SK-N-SH (cell line): ENCODE measurements at regions not wholly inside any gene's neighbourhood (a gene's known extent, or its start where the extent isn't known, plus 50 kb on each side); places are given as distances from the start of the nearest gene placed in this dataset.
"Not testable (repeated sequence)": the region's sequence is repeated elsewhere in the genome, so short reads cannot be mapped to it uniquely, and the experiment has no call there.

Experiments used
- CTCF ChIA-PET: fragments of 300-600, 350-600 bp; formaldehyde crosslinking; extraction: SDS; loops from one replicate; lab custom pipeline; 2021; lab: Yijun Ruan, JAX
- POLR2A ChIA-PET: fragments of 350-600 bp; sonication (Branson Sonifier 250); formaldehyde crosslinking; extraction: SDS; loops from one replicate; lab custom pipeline; 2020; ENCODE audit warnings: antibody characterized with exemption, inconsistent platforms; lab: Yijun Ruan, JAX
- DNase-seq: peaks from one replicate; pipeline ENCODE4 v3.0.0; 2012
- H2AFZ ChIP-seq: fragments of 200-600 bp; sonication (generic); 2 replicates; pipeline ENCODE4 v1.8.1; 2016; ENCODE audit warnings: antibody characterized with exemption, mild to moderate bottlenecking, low read depth
- H3F3A ChIP-seq: fragments of 200-600 bp; sonication (generic); replicated peaks from 2 replicates; pipeline ENCODE3; 2016; ENCODE audit warnings: antibody characterized with exemption, mild to moderate bottlenecking; ENCODE audit not compliant: insufficient read depth
- H3K27ac ChIP-seq, 2 experiments: fragments of 200-500 bp in 1 of 2; fragments of 200-600 bp in 1 of 2; sonication (Bioruptor generic) in 1 of 2; sonication (generic), shearing (Covaris generic) in 1 of 2; 2 replicates each; pipeline versions ENCODE4 v1.5.1 to v1.6.1; 2014 to 2016; ENCODE audit warnings: low read depth in 2 of 2, inconsistent platforms in 1 of 2, low read length in 1 of 2, mild to moderate bottlenecking in 1 of 2, mixed read lengths in 1 of 2
- H3K27me3 ChIP-seq: fragments of 200-600 bp; sonication (generic), shearing (Covaris generic); 2 replicates; pipeline ENCODE4 v1.6.1; 2016; ENCODE audit warnings: mixed run types; ENCODE audit not compliant: insufficient read depth
- H3K36me3 ChIP-seq, 2 experiments: fragments of 200-500 bp in 1 of 2; fragments of 200-600 bp in 1 of 2; sonication (Bioruptor generic) in 1 of 2; sonication (generic) in 1 of 2; replicated peaks in 1 of 2; 2 replicates each; pipeline versions ENCODE3 to v1.5.1; 2014 to 2016; ENCODE audit warnings: low read length in 1 of 2, mild to moderate bottlenecking in 1 of 2; ENCODE audit not compliant: insufficient read depth in 2 of 2, control insufficient read depth in 1 of 2
- H3K4me1 ChIP-seq, 2 experiments: fragments of 200-500 bp in 1 of 2; fragments of 200-600 bp in 1 of 2; sonication (Bioruptor generic) in 1 of 2; sonication (generic), shearing (Covaris generic) in 1 of 2; 2 replicates each; pipeline versions ENCODE4 v1.5.1 to v1.6.1; 2014 to 2016; ENCODE audit warnings: low read depth in 1 of 2, low read length in 1 of 2, mixed run types in 1 of 2; ENCODE audit not compliant: insufficient read depth in 2 of 2, control insufficient read depth in 1 of 2
- H3K4me2 ChIP-seq: fragments of 200-600 bp; sonication (generic), shearing (Covaris generic); 2 replicates; pipeline ENCODE4 v1.6.1; 2017; ENCODE audit warnings: mixed run types
- H3K4me3 ChIP-seq, 2 experiments: fragments of 200-500 bp in 1 of 2; fragments of 200-600 bp in 1 of 2; sonication (Bioruptor generic) in 1 of 2; sonication (generic), shearing (Covaris generic) in 1 of 2; 2 replicates each; pipeline versions ENCODE4 v1.5.1 to v1.8.1; 2014 to 2016; ENCODE audit warnings: low read depth in 2 of 2, inconsistent platforms in 1 of 2, low read length in 1 of 2, mild to moderate bottlenecking in 1 of 2, mixed read lengths in 1 of 2, moderate library complexity in 1 of 2
- H3K79me2 ChIP-seq: fragments of 200-600 bp; sonication (generic); 2 replicates; pipeline ENCODE4 v1.8.1; 2017; ENCODE audit warnings: mild to moderate bottlenecking; ENCODE audit not compliant: insufficient read depth
- H3K9ac ChIP-seq: fragments of 200-600 bp; sonication (generic); 2 replicates; pipeline ENCODE4 v1.6.1; 2017; ENCODE audit warnings: mixed run types
- H3K9me2 ChIP-seq: fragments of 200-600 bp; sonication (generic); 2 replicates; pipeline ENCODE4 v1.6.1; 2017; ENCODE audit warnings: mixed run types
- H3K9me3 ChIP-seq: fragments of 200-600 bp; sonication (generic); 2 replicates; pipeline ENCODE4 v1.6.1; 2017; ENCODE audit warnings: mixed run types, mild to moderate bottlenecking, moderate library complexity
- H4K20me1 ChIP-seq: fragments of 200-600 bp; sonication (generic); 2 replicates; pipeline ENCODE4 v1.6.1; 2017; ENCODE audit warnings: mild to moderate bottlenecking, mixed run types; ENCODE audit not compliant: insufficient read depth
- CHD2 ChIP-seq: fragments of 150-350 bp; IDR thresholded peaks from 2 replicates; pipeline ENCODE4 v1.6.1; 2018; ENCODE audit warnings: low read length; ENCODE audit not compliant: partially characterized antibody
- EZH2phosphoT487 ChIP-seq: fragments of 200-600 bp; sonication (generic); IDR thresholded peaks from 2 replicates; pipeline ENCODE4 v1.6.1; 2017; ENCODE audit warnings: low read depth, mixed run types, mild to moderate bottlenecking, antibody characterized with exemption, moderate library complexity, borderline replicate concordance
- FOSL2 ChIP-seq: IDR thresholded peaks from 2 replicates; pipeline ENCODE4 v1.4.0; 2012; ENCODE audit warnings: low read depth, mild to moderate bottlenecking, moderate library complexity, borderline replicate concordance
- FOXM1 ChIP-seq: IDR thresholded peaks from 2 replicates; pipeline ENCODE4 v1.4.0; 2012; ENCODE audit warnings: low read depth, mild to moderate bottlenecking
- GATA2 ChIP-seq: sonication (generic); formaldehyde crosslinking; IDR thresholded peaks from 2 replicates; pipeline ENCODE4 v1.5.0; 2020; ENCODE audit warnings: mild to moderate bottlenecking, missing genetic modification reagents
- MAX ChIP-seq: IDR thresholded peaks from 2 replicates; pipeline ENCODE4 v1.4.0; 2012; ENCODE audit warnings: low read depth
- NFIC ChIP-seq: IDR thresholded peaks from 2 replicates; pipeline ENCODE4 v1.4.0; 2012; ENCODE audit warnings: borderline replicate concordance
- PBX3 ChIP-seq: IDR thresholded peaks from 2 replicates; pipeline ENCODE4; 2012
- POLR2AphosphoS5 ChIP-seq: IDR thresholded peaks from 2 replicates; pipeline ENCODE4 v1.6.1; 2012; ENCODE audit warnings: low read depth, low read length
- RFX5 ChIP-seq: IDR thresholded peaks from 2 replicates; pipeline ENCODE4 v1.6.1; 2012; ENCODE audit warnings: mild to moderate bottlenecking, improper control_type of control experiment, low read length
- RXRA ChIP-seq: IDR thresholded peaks from 2 replicates; pipeline ENCODE4 v1.4.0; 2012; ENCODE audit warnings: low read depth, mild to moderate bottlenecking, borderline replicate concordance
- SIN3A ChIP-seq: IDR thresholded peaks from 2 replicates; pipeline ENCODE4 v1.6.1; 2012; ENCODE audit warnings: low read depth, mild to moderate bottlenecking, low read length, moderate library complexity, borderline replicate concordance
- SMC3 ChIP-seq: IDR thresholded peaks from 2 replicates; pipeline ENCODE4 v1.6.1; 2012; ENCODE audit warnings: low read depth, low read length, improper control_type of control experiment
- TCF12 ChIP-seq: IDR thresholded peaks from 2 replicates; pipeline ENCODE4 v1.4.0; 2012
- TEAD4 ChIP-seq: IDR thresholded peaks from 2 replicates; pipeline ENCODE4 v1.4.0; 2012; ENCODE audit warnings: mild to moderate bottlenecking, borderline replicate concordance; ENCODE audit not compliant: insufficient read depth
- USF2 ChIP-seq: fragments of 150-350 bp; IDR thresholded peaks from 2 replicates; pipeline ENCODE4 v1.6.1; 2017; ENCODE audit warnings: antibody characterized with exemption, low read length, low read depth, borderline replicate concordance
- YY1 ChIP-seq: IDR thresholded peaks from 2 replicates; pipeline ENCODE4 v1.4.0; 2012; ENCODE audit warnings: low read depth, mild to moderate bottlenecking
- WGBS: methylation state at CpG from one replicate; pipeline ENCODE4 v1.1.6; 2017; ENCODE audit warnings: low lambda C conversion rate; 5-methylcytosine and 5-hydroxymethylcytosine counted together
- TF ChIP-seq, protein P1 (sequence below): IDR thresholded peaks from 2 replicates; pipeline ENCODE4 v1.4.0; 2012; ENCODE audit warnings: low read depth, borderline replicate concordance

GRCh38 chr9:29176786-29177185 lies 1603.5 kb upstream of the C9orf72 start:
- H3K9ac ChIP-seq = no peak overlapping the region
- H3K36me3 ChIP-seq = peaks cover 0 to 7% of the 10 kb centered on the region in 2 experiments
- H3K4me1 ChIP-seq = peaks cover 3 to 16% of the 10 kb centered on the region in 2 experiments; a peak in 3 of 4 replicates
- peaks cover 5% of the 10 kb centered on the region for H3F3A ChIP-seq
- H3K9me2 ChIP-seq = no peaks in the 10 kb centered on the region
- no peak overlapping the region for H3K4me2 ChIP-seq
- H4K20me1 ChIP-seq = peaks cover 23% of the 10 kb centered on the region
- no peaks in the 10 kb centered on the region for H3K9me3 ChIP-seq
- DNase-seq = no peak
- 70% methylated on average over 2 of the region's 2 CpGs for WGBS
- H3K79me2 ChIP-seq = peaks cover 89% of the 10 kb centered on the region
- no peak overlapping the region for H3K4me3 ChIP-seq
- no peak for TF ChIP-seq RFX5
- TF ChIP-seq EZH2phosphoT487 = no peak
- no peak for TF ChIP-seq MAX
- TF ChIP-seq, protein P1, sequence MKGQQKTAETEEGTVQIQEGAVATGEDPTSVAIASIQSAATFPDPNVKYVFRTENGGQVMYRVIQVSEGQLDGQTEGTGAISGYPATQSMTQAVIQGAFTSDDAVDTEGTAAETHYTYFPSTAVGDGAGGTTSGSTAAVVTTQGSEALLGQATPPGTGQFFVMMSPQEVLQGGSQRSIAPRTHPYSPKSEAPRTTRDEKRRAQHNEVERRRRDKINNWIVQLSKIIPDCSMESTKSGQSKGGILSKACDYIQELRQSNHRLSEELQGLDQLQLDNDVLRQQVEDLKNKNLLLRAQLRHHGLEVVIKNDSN = no peak
- TF ChIP-seq GATA2 (CRISPR knock-in tag) = no peak
- no peak for TF ChIP-seq USF2
- TF ChIP-seq YY1 = no peak
- TF ChIP-seq, all 33 proteins: peak for 0
- Histone ChIP-seq H3K27me3 (no peaks in the 10 kb centered on the region), H3K27ac (no peak overlapping the region), H2AFZ (no peak overlapping the region)
- ChIA-PET CTCF (interaction anchor here (0.6 kb wide), 1 partner anchor 313 kb away, joined by 3 read pairs; no protein-coding TSS in a partner anchor), POLR2A (no interaction called here)

DNA sequence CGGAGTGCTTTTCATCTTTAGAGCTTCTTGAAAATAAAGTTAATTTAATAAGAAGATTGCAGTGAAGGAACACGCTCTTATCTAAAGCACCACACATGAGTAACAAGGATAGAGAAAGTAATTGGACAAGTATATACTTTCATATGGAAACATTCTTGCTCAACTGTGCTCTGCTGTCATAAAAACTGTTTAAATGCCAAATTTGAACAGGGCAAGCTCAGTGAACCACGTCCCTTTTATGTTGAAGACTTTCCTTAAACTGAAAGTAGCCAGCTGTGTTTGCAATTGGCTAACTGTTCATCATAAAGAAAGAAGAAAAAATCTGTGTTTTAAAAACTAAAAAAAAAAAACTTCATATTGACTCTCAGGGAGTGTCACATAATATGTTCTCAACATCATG lies 1610.7 kb upstream of the C9orf72 start:
- Histone ChIP-seq H3K27me3 (no peaks in the 10 kb centered on the region), H3K27ac (no peak overlapping the region), H3K79me2 (peaks cover 85% of the 10 kb centered on the region), H3K9me3 (no peaks in the 10 kb centered on the region)
- CTCF ChIA-PET = no interaction called here
- TF ChIP-seq SIN3A (no peak), PBX3 (no peak), RFX5 (no peak), RXRA (no peak), YY1 (no peak), FOSL2 (no peak), NFIC (no peak), TCF12 (no peak), TEAD4 (no peak), EZH2phosphoT487 (no peak), FOXM1 (no peak), CHD2 (no peak), POLR2AphosphoS5 (no peak), SMC3 (no peak)
- TF ChIP-seq, all 33 proteins: peak for 0
- H2AFZ ChIP-seq = no peak overlapping the region
- no peak overlapping the region for H3K4me2 ChIP-seq
- H3F3A ChIP-seq = peaks cover 16% of the 10 kb centered on the region
- no peak overlapping the region for H3K9ac ChIP-seq
- no peaks in the 10 kb centered on the region for H3K9me2 ChIP-seq
- H4K20me1 ChIP-seq = peaks cover 56% of the 10 kb centered on the region
- DNase-seq = no peak
- POLR2A ChIA-PET = no interaction called here
- WGBS = 81% methylated on average over 3 of the region's 3 CpGs
- H3K4me3 ChIP-seq = no peak overlapping the region
- H3K36me3 ChIP-seq = peaks cover 0 to 8% of the 10 kb centered on the region in 2 experiments
- H3K4me1 ChIP-seq = peaks cover 0 to 10% of the 10 kb centered on the region in 2 experiments; a peak in 1 of 4 replicates

GRCh38 chr9:29188771-29189170 lies 1615.5 kb upstream of the C9orf72 start:
- Histone ChIP-seq H3F3A (peaks cover 23% of the 10 kb centered on the region), H3K36me3 (peaks cover 0 to 15% of the 10 kb centered on the region in 2 experiments), H4K20me1 (peaks cover 43% of the 10 kb centered on the region), H3K79me2 (peaks cover 71% of the 10 kb centered on the region)
- H3K9ac ChIP-seq, H3K4me2 ChIP-seq, CTCF ChIA-PET, H3K9me3 ChIP-seq, H3K4me1 ChIP-seq, POLR2A ChIA-PET, H3K27me3 ChIP-seq, H3K9me2 ChIP-seq, H3K4me3 ChIP-seq, DNase-seq, H2AFZ ChIP-seq, H3K27ac ChIP-seq: not testable (repeated sequence)
- 100% methylated on average over 3 of the region's 34 CpGs for WGBS
